A673 (cell line): ENCODE measurements at regions not wholly inside any gene's neighbourhood (a gene's known extent, or its start where the extent isn't known, plus 50 kb on each side); places are given as distances from the start of the nearest gene placed in this dataset.

Experiments
- BruUV-seq: library from RNA; stranded (reverse); fragments of 400-500 nt; replicated peaks from 2 replicates; lab custom pipeline; 2021; lab: Mats Ljungman, UMichigan
- CTCF ChIA-PET: fragments of 300-600 bp; sonication (Branson Sonifier 250); formaldehyde crosslinking; loops from one replicate; lab custom pipeline; 2022; ENCODE audit warnings: antibody characterized with exemption; lab: Charles Lee
- POLR2A ChIA-PET: fragments of 300-600 bp; sonication (Branson Sonifier 250); formaldehyde crosslinking; loops from one replicate; lab custom pipeline; 2022; ENCODE audit warnings: antibody characterized with exemption; ENCODE audit not compliant: low non-redundant PET; lab: Charles Lee
- DNase-seq: peaks from one replicate; pipeline ENCODE4 v3.0.0-alpha.2; 2015; ENCODE audit warnings: low spot score
- H3K27ac ChIP-seq: fragments of 200-600 bp; sonication (generic); 2 replicates; pipeline ENCODE4 v1.5.1; 2016; ENCODE audit warnings: mixed run types, low read depth, mild to moderate bottlenecking, mixed read lengths, antibody characterized with exemption, low read length; ENCODE audit not compliant: poor library complexity, severe bottlenecking
- H3K27me3 ChIP-seq: fragments of 200-600 bp; sonication (generic); replicated peaks from 2 replicates; pipeline ENCODE4 v1.6.1; 2017; ENCODE audit warnings: mixed run types, low read depth, mild to moderate bottlenecking, mixed read lengths, antibody characterized with exemption, low read length; ENCODE audit not compliant: insufficient read depth, poor library complexity
- H3K36me3 ChIP-seq: fragments of 200-600 bp; sonication (generic); 2 replicates; pipeline ENCODE4 v1.6.1; 2016; ENCODE audit warnings: mixed run types, mild to moderate bottlenecking, mixed read lengths, antibody characterized with exemption, low read length; ENCODE audit not compliant: insufficient read depth, poor library complexity, severe bottlenecking
- H3K4me1 ChIP-seq: fragments of 200-600 bp; sonication (generic); 2 replicates; pipeline ENCODE4 v1.6.1; 2017; ENCODE audit warnings: mixed run types, mild to moderate bottlenecking, mixed read lengths, antibody characterized with exemption, low read length; ENCODE audit not compliant: insufficient read depth, poor library complexity, severe bottlenecking
- H3K4me3 ChIP-seq: fragments of 200-600 bp; sonication (generic); 2 replicates; pipeline ENCODE4 v1.5.1; 2016; ENCODE audit warnings: low read depth, mixed run types, mild to moderate bottlenecking, mixed read lengths, low read length; ENCODE audit not compliant: poor library complexity, severe bottlenecking
- H3K9me3 ChIP-seq: fragments of 200-600 bp; sonication (generic); 2 replicates; pipeline ENCODE4 v1.6.1; 2016; ENCODE audit warnings: mixed run types, low read depth, mild to moderate bottlenecking, mixed read lengths, antibody characterized with exemption, low read length; ENCODE audit not compliant: poor library complexity, severe bottlenecking
- CTCF ChIP-seq: fragments of 300-800, 200-600 bp; sonication (generic); conservative IDR thresholded peaks from 2 replicates; pipeline ENCODE4 v1.5.1; 2017; ENCODE audit warnings: low read depth, mild to moderate bottlenecking, antibody characterized with exemption, low read length, moderate library complexity, mixed read lengths
- EZH2 ChIP-seq: fragments of 200-600 bp; sonication (generic); IDR thresholded peaks from 2 replicates; pipeline ENCODE4 v1.6.1; 2017; ENCODE audit warnings: borderline replicate concordance, low read depth, mild to moderate bottlenecking, mixed read lengths, antibody characterized with exemption, low read length; ENCODE audit not compliant: poor library complexity, severe bottlenecking
- intact Hi-C: fragments of 100-400 bp; cut with micrococcal nuclease; formaldehyde crosslinking; loops from one replicate; pipeline ENCODE4 v1.10.0; 2022; ENCODE audit not compliant: unreplicated experiment

GRCh38 chr16:51757505-51757904 lies 606.4 kb upstream of the SALL1 start:
- ChIA-PET POLR2A (no interaction called here), CTCF (no interaction called here)
- Histone ChIP-seq H3K36me3 (no peaks in the 10 kb centered on the region), H3K9me3 (no peaks in the 10 kb centered on the region), H3K4me1 (peaks cover 51% of the 10 kb centered on the region), H3K27ac (no peak overlapping the region), H3K27me3 (no peaks in the 10 kb centered on the region), H3K4me3 (no peak overlapping the region)
- TF ChIP-seq EZH2: no peak
- TF ChIP-seq CTCF: no peak
- no TSS peak for BruUV-seq
- peak; percentile 30 for DNase-seq
- intact Hi-C loops: no loop called here

GRCh38 chr16:51757124-51757470 lies 606.0 kb upstream of the SALL1 start:
- Histone ChIP-seq H3K36me3 (no peaks in the 10 kb centered on the region), H3K27ac (no peak overlapping the region), H3K4me3 (no peak overlapping the region), H3K4me1 (peaks cover 51% of the 10 kb centered on the region), H3K27me3 (no peaks in the 10 kb centered on the region), H3K9me3 (no peaks in the 10 kb centered on the region)
- BruUV-seq: no TSS peak
- ChIA-PET POLR2A (no interaction called here), CTCF (no interaction called here)
- TF ChIP-seq CTCF: no peak
- TF ChIP-seq EZH2: no peak
- no peak for DNase-seq
- intact Hi-C loops: no loop called here

DNA sequence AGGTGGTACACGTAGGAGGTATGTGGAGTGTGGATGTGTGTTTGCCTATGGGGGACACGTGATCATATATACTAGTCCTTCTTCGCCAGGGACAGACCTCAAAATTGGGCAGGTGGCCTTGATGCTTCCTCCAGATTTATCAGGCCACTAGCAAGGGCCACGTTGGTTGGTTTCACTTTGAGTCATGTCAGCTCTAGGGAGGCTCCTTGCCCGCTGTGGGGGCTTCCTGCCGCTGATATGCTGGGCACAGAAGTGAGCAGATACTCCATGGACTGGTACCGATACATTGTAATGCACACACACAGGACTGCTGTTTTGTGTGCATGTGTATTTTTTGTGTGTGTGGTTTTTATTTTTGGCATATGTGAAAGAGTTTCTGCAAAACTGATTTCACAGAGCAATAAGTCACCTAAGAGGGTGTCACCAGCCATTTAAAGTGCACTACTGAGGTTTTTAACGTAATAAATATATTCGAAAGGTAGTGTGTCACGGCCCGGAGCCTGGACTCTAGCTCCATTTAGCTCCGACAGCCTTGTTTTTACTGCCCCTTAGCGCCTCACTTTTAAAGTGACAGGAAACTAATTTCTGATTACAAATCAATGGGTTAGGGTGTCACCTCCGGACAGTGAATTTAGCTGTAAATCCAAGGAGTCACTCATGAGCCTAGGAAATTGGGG lies 605.5 kb upstream of the SALL1 start:
- BruUV-seq: no TSS peak
- CTCF ChIA-PET: no interaction called here
- Histone ChIP-seq H3K9me3 (no peaks in the 10 kb centered on the region), H3K27me3 (no peaks in the 10 kb centered on the region), H3K4me3 (no peak overlapping the region), H3K36me3 (no peaks in the 10 kb centered on the region), H3K4me1 (peaks cover 48% of the 10 kb centered on the region), H3K27ac (no peak overlapping the region)
- intact Hi-C loops: no loop called here
- DNase-seq: no peak
- TF ChIP-seq CTCF (no peak), EZH2 (no peak)
- POLR2A ChIA-PET: no interaction called here
